ENCODE measurements at regions not wholly inside any gene's neighbourhood (a gene's known extent, or its start where the extent isn't known, plus 50 kb on each side); places are given as distances from the start of the nearest gene placed in this dataset.

- no peak overlapping the region for H4K5ac ChIP-seq (ENCODE audit: insufficient read length, low read depth, low read length)
- Mint-ChIP-seq H3K27me3 (ENCODE audit: low read depth) (no peaks in the 10 kb centered on the region), H3K4me1 (0 out of 4 replicates have a peak, but pooled peaks cover 0 to 5% of the 10 kb centered on the region in 2 experiments), H3K27ac (no peak overlapping the region), H3K4me3 (no peak overlapping the region), H3K9me3 (no peaks in the 10 kb centered on the region), H3K36me3 (ENCODE audit: insufficient read depth in 1 of 3, low read depth in 3 of 3) (no peaks in the 10 kb centered on the region)
- H2AK5ac ChIP-seq (ENCODE audit: insufficient read length, low read length): no peak overlapping the region
- H3K4me2 ChIP-seq (ENCODE audit: insufficient read depth, insufficient read length, low read length): no peak overlapping the region
- no peak overlapping the region for H3K9ac ChIP-seq (ENCODE audit: extremely low read depth, insufficient read length, low read length)
- TF ChIP-seq CTCF (conservative IDR thresholded peaks at IDR 0.05): no peak
- no peak overlapping the region for H3K56ac ChIP-seq (ENCODE audit: insufficient read length, low read depth, low read length)
- no peak overlapping the region for H2BK20ac ChIP-seq (ENCODE audit: low read depth, low read length, poor library complexity, severe bottlenecking)
- no peak overlapping the region for H2BK15ac ChIP-seq (ENCODE audit: low read depth, low read length)
- no CpG with 5 or more reads among the region's 1 CpG for WGBS (ENCODE audit: extremely low coverage, insufficient read length, low lambda C conversion rate)
- H2BK5ac ChIP-seq (ENCODE audit: insufficient read length, low read length): no peak overlapping the region
- H3K4me1 ChIP-seq (ENCODE audit: insufficient read depth, low read length): no peaks in the 10 kb centered on the region
- no peak overlapping the region for H2BK12ac ChIP-seq (ENCODE audit: insufficient read length, low read depth, low read length)
- no peaks in the 10 kb centered on the region for H3K79me1 ChIP-seq (ENCODE audit: insufficient read depth, low read depth, low read length, poor library complexity, severe bottlenecking)
- no peak overlapping the region for H3T11ph ChIP-seq (ENCODE audit: low read length)
- H3K79me2 ChIP-seq (ENCODE audit: insufficient read depth, low read length): no peaks in the 10 kb centered on the region
- no peak overlapping the region for H3K23ac ChIP-seq (ENCODE audit: insufficient read length, low read depth, low read length)
- no peak overlapping the region for H3K4ac ChIP-seq (ENCODE audit: low read depth, low read length)
- H3K14ac ChIP-seq (ENCODE audit: insufficient read depth, low read length): no peak overlapping the region
- no peak overlapping the region for H3K27ac ChIP-seq (ENCODE audit: insufficient read length, low read depth, low read length)
- no peak overlapping the region for H2BK120ac ChIP-seq (ENCODE audit: low read depth, low read length, poor library complexity, severe bottlenecking)
- DNase-seq: no peak
- H3K23me2 ChIP-seq (ENCODE audit: insufficient read length, low read depth, low read length, poor library complexity, severe bottlenecking): no peaks in the 10 kb centered on the region
- no peaks in the 10 kb centered on the region for H3K9me3 ChIP-seq (ENCODE audit: control insufficient read depth, low read depth, low read length)
- no peak overlapping the region for H4K8ac ChIP-seq (replicated peaks; ENCODE audit: insufficient read length, low read depth, low read length)
- no peaks in the 10 kb centered on the region for H3K27me3 ChIP-seq (ENCODE audit: insufficient read depth, low read length)
- H2AFZ ChIP-seq (ENCODE audit: low read length): no peak overlapping the region
- H4K91ac ChIP-seq (ENCODE audit: insufficient read length, low read depth, low read length): no peak overlapping the region
- H3K18ac ChIP-seq (ENCODE audit: insufficient read length, low read depth, low read length): no peak overlapping the region
- no peaks in the 10 kb centered on the region for H4K20me1 ChIP-seq (ENCODE audit: control insufficient read depth, insufficient read depth, insufficient read length)
These were observed 126.0 kb upstream of the PAQR3 start for GRCh38 chr4:79065262-79065661.

All from H9 (cell line).